Testis (tissue), 2 donors: ENCODE measurements at regions not wholly inside any gene's neighbourhood (a gene's known extent, or its start where the extent isn't known, plus 50 kb on each side); places are given as distances from the start of the nearest gene placed in this dataset.

ENCODE experiments used
- POLR2A ChIP-seq: fragments of 450-650 bp; IDR thresholded peaks from one replicate; pipeline ENCODE4 v1.6.1; 2017; ENCODE audit warnings: antibody characterized with exemption, mild to moderate bottlenecking, moderate library complexity
- TF ChIP-seq, protein P1 (sequence below), 3 experiments: fragments of 450-650 bp in 2 of 3; fragments of 200-600 bp in 1 of 3; sonication (generic) in 1 of 3; IDR thresholded peaks; one replicate each; pipeline ENCODE4 v1.5.1; 2016 to 2019; ENCODE audit warnings: antibody characterized with exemption in 3 of 3, mild to moderate bottlenecking in 2 of 3, moderate library complexity in 1 of 3

DNA sequence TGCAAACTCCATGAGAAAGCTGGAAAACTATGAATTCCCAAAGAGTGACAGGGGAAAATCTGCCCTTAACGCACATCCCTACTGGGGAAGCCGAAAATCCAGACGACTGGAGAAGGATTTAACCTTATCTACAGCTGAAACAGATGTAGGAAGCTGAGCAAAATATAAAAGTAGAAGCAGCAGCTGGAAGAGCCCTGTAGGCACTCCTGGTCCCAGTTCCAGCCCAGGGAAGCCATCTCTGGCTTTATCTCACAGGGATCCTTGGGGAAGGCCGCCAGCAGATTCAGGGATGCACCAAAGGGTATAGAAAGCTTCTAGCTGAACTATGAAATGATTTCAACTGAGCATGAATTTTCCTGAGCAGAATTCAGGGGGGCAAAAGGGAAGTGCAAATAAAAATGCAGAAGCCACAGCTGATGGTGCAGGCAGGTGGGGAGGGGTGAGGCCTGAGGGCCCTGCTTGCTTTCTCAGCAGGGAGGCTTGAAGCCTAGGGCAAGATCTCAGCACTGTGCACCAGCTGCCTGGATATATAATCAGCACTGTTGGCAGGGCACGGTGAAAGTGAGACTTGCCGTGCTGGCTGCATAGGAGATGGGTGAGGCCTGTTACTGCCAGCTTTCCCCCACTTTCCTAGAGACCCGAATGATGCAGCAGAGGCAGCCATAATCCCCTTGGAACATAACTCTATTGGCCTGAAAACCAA is 2019.5 kb upstream of the NUDT12 start:
- TF ChIP-seq, protein P1, sequence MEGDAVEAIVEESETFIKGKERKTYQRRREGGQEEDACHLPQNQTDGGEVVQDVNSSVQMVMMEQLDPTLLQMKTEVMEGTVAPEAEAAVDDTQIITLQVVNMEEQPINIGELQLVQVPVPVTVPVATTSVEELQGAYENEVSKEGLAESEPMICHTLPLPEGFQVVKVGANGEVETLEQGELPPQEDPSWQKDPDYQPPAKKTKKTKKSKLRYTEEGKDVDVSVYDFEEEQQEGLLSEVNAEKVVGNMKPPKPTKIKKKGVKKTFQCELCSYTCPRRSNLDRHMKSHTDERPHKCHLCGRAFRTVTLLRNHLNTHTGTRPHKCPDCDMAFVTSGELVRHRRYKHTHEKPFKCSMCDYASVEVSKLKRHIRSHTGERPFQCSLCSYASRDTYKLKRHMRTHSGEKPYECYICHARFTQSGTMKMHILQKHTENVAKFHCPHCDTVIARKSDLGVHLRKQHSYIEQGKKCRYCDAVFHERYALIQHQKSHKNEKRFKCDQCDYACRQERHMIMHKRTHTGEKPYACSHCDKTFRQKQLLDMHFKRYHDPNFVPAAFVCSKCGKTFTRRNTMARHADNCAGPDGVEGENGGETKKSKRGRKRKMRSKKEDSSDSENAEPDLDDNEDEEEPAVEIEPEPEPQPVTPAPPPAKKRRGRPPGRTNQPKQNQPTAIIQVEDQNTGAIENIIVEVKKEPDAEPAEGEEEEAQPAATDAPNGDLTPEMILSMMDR (IDR thresholded peaks at IDR 0.05): no peak
- TF ChIP-seq POLR2A: no peak
